DOHH2 (cell line): ENCODE measurements at regions not wholly inside any gene's neighbourhood (a gene's known extent, or its start where the extent isn't known, plus 50 kb on each side); places are given as distances from the start of the nearest gene placed in this dataset.

ENCODE experiments used
- H3F3A ChIP-seq: fragments of 200-600 bp; sonication (generic), shearing (Covaris generic); 2 replicates; pipeline ENCODE4 v1.6.0; 2016; ENCODE audit warnings: antibody characterized with exemption, mild to moderate bottlenecking; ENCODE audit not compliant: control insufficient read depth, insufficient read depth
- H3K27ac ChIP-seq: fragments of 200-600 bp; sonication (generic); 2 replicates; pipeline ENCODE4 v1.5.1; 2014; ENCODE audit warnings: low read depth, mild to moderate bottlenecking, low read length, moderate library complexity
- H3K27me3 ChIP-seq: fragments of 200-600 bp; sonication (generic); 2 replicates; pipeline ENCODE4 v1.6.1; 2014; ENCODE audit warnings: mild to moderate bottlenecking, low read length, mixed read lengths; ENCODE audit not compliant: control insufficient read depth
- H3K36me3 ChIP-seq: fragments of 200-600 bp; sonication (generic); 2 replicates; pipeline ENCODE4 v1.6.1; 2014; ENCODE audit warnings: mild to moderate bottlenecking, low read length, moderate library complexity, mixed read lengths; ENCODE audit not compliant: control insufficient read depth
- H3K4me1 ChIP-seq: fragments of 200-600 bp; sonication (generic); 2 replicates; pipeline ENCODE4 v1.6.1; 2014; ENCODE audit warnings: mild to moderate bottlenecking, low read length, mixed read lengths; ENCODE audit not compliant: control insufficient read depth
- H3K4me2 ChIP-seq: fragments of 200-600 bp; sonication (generic); 2 replicates; pipeline ENCODE4 v1.6.0; 2014; ENCODE audit warnings: mild to moderate bottlenecking, low read length, moderate library complexity
- H3K4me3 ChIP-seq: fragments of 200-600 bp; sonication (generic); 2 replicates; pipeline ENCODE4 v1.5.1; 2014; ENCODE audit warnings: mild to moderate bottlenecking, low read length, mixed read lengths
- H3K79me2 ChIP-seq: fragments of 200-600 bp; sonication (generic); 2 replicates; pipeline ENCODE4 v1.6.1; 2014; ENCODE audit warnings: mild to moderate bottlenecking, low read length, mixed read lengths; ENCODE audit not compliant: control insufficient read depth
- H3K9me2 ChIP-seq: fragments of 200-600 bp; sonication (generic); replicated peaks from 2 replicates; pipeline ENCODE4 v1.6.1; 2014; ENCODE audit warnings: mild to moderate bottlenecking, low read length, mixed read lengths; ENCODE audit not compliant: control insufficient read depth
- H3K9me3 ChIP-seq: fragments of 200-600 bp; sonication (generic); 2 replicates; pipeline ENCODE4 v1.6.1; 2014; ENCODE audit warnings: antibody characterized with exemption, low read length, mixed read lengths; ENCODE audit not compliant: control insufficient read depth, insufficient read depth
- H4K20me1 ChIP-seq: fragments of 200-600 bp; sonication (generic); 2 replicates; pipeline ENCODE4 v1.6.0; 2014; ENCODE audit warnings: low read depth, mild to moderate bottlenecking, antibody characterized with exemption, low read length, moderate library complexity; ENCODE audit not compliant: control insufficient read depth, insufficient read depth
- EZH2phosphoT487 ChIP-seq: fragments of 200-600 bp; sonication (generic); IDR thresholded peaks from 2 replicates; pipeline ENCODE4 v1.6.1; 2017; ENCODE audit warnings: borderline replicate concordance, mild to moderate bottlenecking, antibody characterized with exemption, low read length, moderate library complexity, mixed read lengths
- TF ChIP-seq, protein P1 (sequence below): fragments of 200-600 bp; sonication (generic); IDR thresholded peaks from one replicate; pipeline ENCODE4 v1.5.1; 2014; ENCODE audit warnings: antibody characterized with exemption, mild to moderate bottlenecking, low read depth, low read length; ENCODE audit not compliant: poor library complexity, severe bottlenecking

DNA sequence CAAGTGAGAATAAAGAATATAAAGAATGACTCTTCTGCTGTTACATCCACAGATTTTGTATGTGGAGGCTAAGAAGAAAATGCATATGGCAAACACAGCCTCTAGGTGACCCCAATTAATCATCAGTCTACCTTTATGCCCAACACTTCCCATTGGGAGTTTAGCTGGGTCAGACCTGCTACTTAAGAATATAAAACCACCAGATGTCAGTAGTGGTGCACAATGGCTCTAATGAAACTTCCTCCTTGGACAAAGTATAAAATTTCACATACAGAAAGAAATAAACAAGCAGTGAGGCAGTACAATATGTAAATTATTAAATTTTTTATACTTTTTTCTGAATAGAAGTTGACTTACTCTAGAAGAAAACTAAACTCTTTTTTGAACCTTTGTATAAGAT lies 539.9 kb downstream of the BRINP1 start:
- H3K9me2 ChIP-seq, result no peaks in the 10 kb centered on the region
- H3K4me3 ChIP-seq, result no peak overlapping the region
- TF ChIP-seq, protein P1, sequence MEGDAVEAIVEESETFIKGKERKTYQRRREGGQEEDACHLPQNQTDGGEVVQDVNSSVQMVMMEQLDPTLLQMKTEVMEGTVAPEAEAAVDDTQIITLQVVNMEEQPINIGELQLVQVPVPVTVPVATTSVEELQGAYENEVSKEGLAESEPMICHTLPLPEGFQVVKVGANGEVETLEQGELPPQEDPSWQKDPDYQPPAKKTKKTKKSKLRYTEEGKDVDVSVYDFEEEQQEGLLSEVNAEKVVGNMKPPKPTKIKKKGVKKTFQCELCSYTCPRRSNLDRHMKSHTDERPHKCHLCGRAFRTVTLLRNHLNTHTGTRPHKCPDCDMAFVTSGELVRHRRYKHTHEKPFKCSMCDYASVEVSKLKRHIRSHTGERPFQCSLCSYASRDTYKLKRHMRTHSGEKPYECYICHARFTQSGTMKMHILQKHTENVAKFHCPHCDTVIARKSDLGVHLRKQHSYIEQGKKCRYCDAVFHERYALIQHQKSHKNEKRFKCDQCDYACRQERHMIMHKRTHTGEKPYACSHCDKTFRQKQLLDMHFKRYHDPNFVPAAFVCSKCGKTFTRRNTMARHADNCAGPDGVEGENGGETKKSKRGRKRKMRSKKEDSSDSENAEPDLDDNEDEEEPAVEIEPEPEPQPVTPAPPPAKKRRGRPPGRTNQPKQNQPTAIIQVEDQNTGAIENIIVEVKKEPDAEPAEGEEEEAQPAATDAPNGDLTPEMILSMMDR, result no peak
- no peak for TF ChIP-seq EZH2phosphoT487
- H3F3A ChIP-seq, result no peaks in the 10 kb centered on the region
- no peaks in the 10 kb centered on the region for H3K4me1 ChIP-seq
- no peak overlapping the region for H3K4me2 ChIP-seq
- H3K36me3 ChIP-seq, result no peaks in the 10 kb centered on the region
- no peaks in the 10 kb centered on the region for H3K27me3 ChIP-seq
- no peak overlapping the region for H3K27ac ChIP-seq
- H4K20me1 ChIP-seq, result no peaks in the 10 kb centered on the region
- H3K79me2 ChIP-seq, result no peaks in the 10 kb centered on the region
- no peaks in the 10 kb centered on the region for H3K9me3 ChIP-seq

DNA sequence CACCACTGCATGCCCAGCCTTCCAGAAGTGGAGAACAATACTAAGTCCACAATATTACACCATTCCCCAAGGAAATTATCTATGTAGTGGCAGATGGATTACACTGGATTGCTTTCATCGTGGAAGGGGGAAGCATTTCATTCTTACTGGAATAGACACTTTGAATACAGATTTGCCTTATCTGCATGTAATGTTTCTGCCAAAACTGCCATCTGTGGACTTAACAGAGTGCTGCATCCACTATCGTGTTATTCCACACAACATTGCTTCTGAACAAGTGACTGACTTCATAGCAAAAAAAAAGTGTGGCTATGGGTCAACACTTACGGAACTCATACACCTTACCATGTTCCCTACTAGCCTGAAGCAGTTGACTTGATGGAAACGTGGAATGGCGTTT lies 536.9 kb downstream of the BRINP1 start:
- H3K79me2 ChIP-seq, result no peaks in the 10 kb centered on the region
- no peaks in the 10 kb centered on the region for H3F3A ChIP-seq
- no peaks in the 10 kb centered on the region for H3K9me3 ChIP-seq
- H3K27me3 ChIP-seq, result no peaks in the 10 kb centered on the region
- H4K20me1 ChIP-seq, result no peaks in the 10 kb centered on the region
- H3K9me2 ChIP-seq, result no peaks in the 10 kb centered on the region
- H3K36me3 ChIP-seq, result no peaks in the 10 kb centered on the region
- H3K27ac ChIP-seq, result no peak overlapping the region
- TF ChIP-seq, protein P1, result no peak
- no peak for TF ChIP-seq EZH2phosphoT487
- H3K4me2 ChIP-seq, result no peak overlapping the region
- H3K4me1 ChIP-seq, result no peaks in the 10 kb centered on the region
- H3K4me3 ChIP-seq, result no peak overlapping the region

DNA sequence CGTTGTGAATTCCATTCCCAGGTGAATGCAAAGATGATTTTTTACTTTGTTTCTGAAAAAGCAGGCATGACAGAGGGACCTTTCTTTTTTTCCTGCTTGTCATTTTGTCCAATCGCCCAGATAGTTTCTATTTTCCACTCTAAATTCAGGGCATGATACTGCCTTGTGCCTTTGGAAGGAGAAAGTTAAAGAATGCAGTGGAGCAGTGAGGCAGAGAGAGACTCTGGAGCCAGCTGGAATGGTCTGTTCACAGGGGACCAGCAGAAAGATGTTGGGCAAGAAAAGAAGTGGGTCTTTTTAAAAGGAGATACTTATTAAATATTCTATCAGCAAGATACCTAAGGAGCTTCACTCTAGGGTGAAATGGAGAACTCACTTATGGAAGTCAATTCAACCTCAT lies 532.3 kb downstream of the BRINP1 start:
- TF ChIP-seq EZH2phosphoT487, result no peak
- TF ChIP-seq, protein P1, result no peak

DNA sequence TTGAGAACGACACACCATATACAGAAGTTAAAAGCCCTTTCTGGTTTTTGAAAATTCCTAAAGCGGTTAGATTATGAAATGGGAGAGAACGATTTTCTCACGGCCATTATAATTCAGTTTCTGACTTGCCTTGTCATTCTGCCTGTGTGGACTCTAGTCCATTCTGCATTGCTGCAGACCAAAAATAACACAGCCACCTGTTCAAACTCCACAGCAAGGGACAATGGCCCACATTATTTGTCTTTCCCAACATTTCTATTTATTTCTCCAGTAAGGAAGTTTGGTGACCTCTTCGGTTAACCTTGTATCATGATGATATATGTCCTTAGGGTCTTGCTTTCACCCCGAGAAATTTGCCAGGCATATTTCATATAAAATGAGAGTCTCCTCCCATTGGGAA lies 497.7 kb downstream of the BRINP1 start:
- H3K4me2 ChIP-seq, result no peak overlapping the region
- H4K20me1 ChIP-seq, result no peaks in the 10 kb centered on the region
- H3K9me2 ChIP-seq, result no peaks in the 10 kb centered on the region
- H3F3A ChIP-seq, result no peaks in the 10 kb centered on the region
- H3K4me3 ChIP-seq, result no peak overlapping the region
- H3K4me1 ChIP-seq, result no peaks in the 10 kb centered on the region
- H3K9me3 ChIP-seq, result no peaks in the 10 kb centered on the region
- TF ChIP-seq, protein P1, result no peak
- TF ChIP-seq EZH2phosphoT487, result no peak
- H3K36me3 ChIP-seq, result no peaks in the 10 kb centered on the region
- no peaks in the 10 kb centered on the region for H3K27me3 ChIP-seq
- H3K27ac ChIP-seq, result no peak overlapping the region
- no peaks in the 10 kb centered on the region for H3K79me2 ChIP-seq

More for the DNA sequence above, 532.3 kb downstream of the BRINP1 start:
- Histone ChIP-seq H3K9me3 (no peaks in the 10 kb centered on the region), H3K4me3 (no peak overlapping the region), H3K27ac (no peak overlapping the region), H3K36me3 (no peaks in the 10 kb centered on the region), H3K4me2 (no peak overlapping the region), H3K27me3 (no peaks in the 10 kb centered on the region), H3K4me1 (no peaks in the 10 kb centered on the region), H3K79me2 (no peaks in the 10 kb centered on the region), H3K9me2 (no peaks in the 10 kb centered on the region), H4K20me1 (no peaks in the 10 kb centered on the region), H3F3A (no peaks in the 10 kb centered on the region)
